Fibroblast of lung (primary cell): ENCODE measurements at regions not wholly inside any gene's neighbourhood (a gene's known extent, or its start where the extent isn't known, plus 50 kb on each side); places are given as distances from the start of the nearest gene placed in this dataset.

Experiments
- DNase-seq, 2 donors: peaks; one replicate each; pipeline versions ENCODE4 v3.0.0 to v3.0.0-alpha.2; 2010; ENCODE audit warnings: low read depth in 2 of 2
- H2AFZ ChIP-seq: 2 replicates; pipeline ENCODE4 v1.5.1; 2012; ENCODE audit warnings: low read length, control low read depth, inconsistent platforms
- H3K27ac ChIP-seq: 2 replicates; pipeline ENCODE4 v1.5.1; 2011; ENCODE audit warnings: low read length, control low read depth; ENCODE audit not compliant: insufficient read depth
- H3K27me3 ChIP-seq: 2 replicates; pipeline ENCODE4 v1.5.1; 2011; ENCODE audit warnings: mild to moderate bottlenecking, low read length; ENCODE audit not compliant: control insufficient read depth, insufficient read depth
- H3K36me3 ChIP-seq: 2 replicates; pipeline ENCODE4 v1.5.1; 2011; ENCODE audit warnings: low read length; ENCODE audit not compliant: control insufficient read depth, insufficient read depth
- H3K4me1 ChIP-seq: 2 replicates; pipeline ENCODE4 v1.5.1; 2011; ENCODE audit warnings: low read length; ENCODE audit not compliant: control insufficient read depth, insufficient read depth; ENCODE audit errors: extremely low read depth
- H3K4me2 ChIP-seq: 2 replicates; pipeline ENCODE4 v1.5.1; 2011; ENCODE audit warnings: low read length, control low read depth; ENCODE audit not compliant: insufficient read depth; ENCODE audit errors: extremely low read depth
- H3K4me3 ChIP-seq, 4 experiments: fragments of 200-600 bp in 1 of 4; sonication (generic) in 1 of 4; replicated peaks in 1 of 4; 2 replicates each; pipeline ENCODE4 v1.5.1; 2011 to 2016; ENCODE audit warnings: low read length in 4 of 4, low read depth in 3 of 4, mild to moderate bottlenecking in 3 of 4, control low read depth in 2 of 4, inconsistent platforms in 1 of 4, mixed read lengths in 1 of 4; ENCODE audit not compliant: insufficient read depth in 1 of 4; ENCODE audit errors: control extremely low read depth in 1 of 4
- H3K79me2 ChIP-seq: 2 replicates; pipeline ENCODE4 v1.5.1; 2012; ENCODE audit warnings: mild to moderate bottlenecking, low read length, inconsistent platforms; ENCODE audit not compliant: control insufficient read depth, insufficient read depth
- H3K9ac ChIP-seq: 2 replicates; pipeline ENCODE4 v1.5.1; 2011; ENCODE audit warnings: mild to moderate bottlenecking, low read length, control low read depth; ENCODE audit not compliant: insufficient read depth
- H3K9me3 ChIP-seq: 2 replicates; pipeline ENCODE4 v1.5.1; 2012; ENCODE audit warnings: low read depth, low read length; ENCODE audit not compliant: control insufficient read depth, insufficient read depth
- H4K20me1 ChIP-seq: 2 replicates; pipeline ENCODE4 v1.5.1; 2011; ENCODE audit warnings: low read length; ENCODE audit not compliant: control insufficient read depth, insufficient read depth; ENCODE audit errors: extremely low read depth
- CTCF ChIP-seq, 2 donors: IDR thresholded peaks in 1 of 2; conservative IDR thresholded peaks in 1 of 2; 1 replicate in 1 of 2; 2 replicates in 1 of 2; pipeline ENCODE4 v1.5.1; 2011 to 2012; ENCODE audit warnings: low read length in 2 of 2, control low read depth in 1 of 2, inconsistent platforms in 1 of 2, low read depth in 1 of 2, mild to moderate bottlenecking in 1 of 2
- EZH2 ChIP-seq: IDR thresholded peaks from 2 replicates; pipeline ENCODE4 v1.5.1; 2012; ENCODE audit warnings: low read length, control low read depth, mild to moderate bottlenecking; ENCODE audit errors: missing control alignments

DNA sequence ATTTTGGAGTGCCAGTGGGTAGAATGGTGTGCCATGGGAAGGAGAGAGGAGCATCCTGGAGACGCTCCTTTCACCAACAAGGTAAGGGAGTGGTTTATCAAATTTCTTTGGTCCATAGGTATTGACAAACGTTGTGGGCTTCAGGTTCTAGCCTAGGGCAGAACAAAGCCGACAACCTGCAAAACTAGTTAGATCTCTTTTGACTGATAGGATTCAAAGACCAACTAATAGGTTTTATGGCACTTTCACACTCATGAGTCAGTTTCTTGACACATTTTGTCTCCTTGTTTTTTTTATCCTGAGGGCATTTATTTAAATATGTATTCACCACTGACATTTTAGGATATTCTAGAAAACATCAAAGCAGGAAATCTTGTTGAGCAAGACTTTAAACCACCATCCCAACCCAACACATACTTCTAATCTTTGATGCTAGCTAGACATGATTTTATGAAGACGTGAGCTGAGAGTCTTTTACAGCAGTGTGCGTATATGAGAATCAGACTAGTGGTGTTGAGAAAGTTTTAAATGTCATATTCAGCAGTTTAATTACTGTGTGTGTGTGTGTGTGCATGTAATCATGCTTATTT lies 370.4 kb upstream of the HSF2 start:
- Histone ChIP-seq H3K27me3 (no peaks in the 10 kb centered on the region), H3K27ac (no peak overlapping the region), H3K79me2 (no peaks in the 10 kb centered on the region), H3K36me3 (no peaks in the 10 kb centered on the region), H3K9ac (no peak overlapping the region), H3K9me3 (no peaks in the 10 kb centered on the region), H3K4me2 (no peak overlapping the region), H2AFZ (no peak overlapping the region), H3K4me3 (no peak overlapping the region), H4K20me1 (no peaks in the 10 kb centered on the region), H3K4me1 (no peaks in the 10 kb centered on the region)
- no peak for TF ChIP-seq EZH2
- TF ChIP-seq CTCF (conservative IDR thresholded peaks at IDR 0.05 in 1 of 2, IDR thresholded peaks at IDR 0.05 in 1 of 2; ENCODE audit: low read depth in 1 of 2, low read length in 2 of 2) = no peak
- no peak for DNase-seq

GRCh38 chr6:122033564-122034181 lies 365.8 kb upstream of the HSF2 start:
- TF ChIP-seq EZH2 (no peak), CTCF (conservative IDR thresholded peaks at IDR 0.05 in 1 of 2, IDR thresholded peaks at IDR 0.05 in 1 of 2; ENCODE audit: low read depth in 1 of 2, low read length in 2 of 2) (peak in 1 of 2 donors; percentile 52)
- Histone ChIP-seq H3K9ac (no peak overlapping the region), H4K20me1 (no peaks in the 10 kb centered on the region), H3K79me2 (no peaks in the 10 kb centered on the region), H3K4me1 (no peaks in the 10 kb centered on the region), H3K4me3 (no peak overlapping the region), H3K4me2 (no peak overlapping the region), H3K9me3 (no peaks in the 10 kb centered on the region), H3K36me3 (no peaks in the 10 kb centered on the region), H3K27ac (no peak overlapping the region), H2AFZ (no peak overlapping the region), H3K27me3 (no peaks in the 10 kb centered on the region)
- peak; percentile 60 to 74 for DNase-seq

GRCh38 chr6:122035173-122035572 lies 364.3 kb upstream of the HSF2 start:
- H3K9me3 ChIP-seq = no peaks in the 10 kb centered on the region
- DNase-seq = peak in 1 of 2 donors; percentile 6
- H3K4me3 ChIP-seq = no peak overlapping the region
- H3K36me3 ChIP-seq = no peaks in the 10 kb centered on the region
- H3K4me2 ChIP-seq = no peak overlapping the region
- no peaks in the 10 kb centered on the region for H3K79me2 ChIP-seq
- H3K27ac ChIP-seq = no peak overlapping the region
- TF ChIP-seq EZH2 = no peak
- TF ChIP-seq CTCF (conservative IDR thresholded peaks at IDR 0.05 in 1 of 2, IDR thresholded peaks at IDR 0.05 in 1 of 2; ENCODE audit: low read depth in 1 of 2, low read length in 2 of 2) = no peak
- H3K9ac ChIP-seq = no peak overlapping the region
- no peaks in the 10 kb centered on the region for H3K27me3 ChIP-seq
- H4K20me1 ChIP-seq = no peaks in the 10 kb centered on the region
- H3K4me1 ChIP-seq = no peaks in the 10 kb centered on the region
- no peak overlapping the region for H2AFZ ChIP-seq
